A673 (cell line): ENCODE measurements at regions not wholly inside any gene's neighbourhood (a gene's known extent, or its start where the extent isn't known, plus 50 kb on each side); places are given as distances from the start of the nearest gene placed in this dataset.

Experiments
- BruUV-seq: library from RNA; stranded (reverse); fragments of 400-500 nt; replicated peaks from 2 replicates; lab custom pipeline; 2021; lab: Mats Ljungman, UMichigan
- CTCF ChIA-PET: fragments of 300-600 bp; sonication (Branson Sonifier 250); formaldehyde crosslinking; loops from one replicate; lab custom pipeline; 2022; ENCODE audit warnings: antibody characterized with exemption; lab: Charles Lee
- POLR2A ChIA-PET: fragments of 300-600 bp; sonication (Branson Sonifier 250); formaldehyde crosslinking; loops from one replicate; lab custom pipeline; 2022; ENCODE audit warnings: antibody characterized with exemption; ENCODE audit not compliant: low non-redundant PET; lab: Charles Lee
- DNase-seq: peaks from one replicate; pipeline ENCODE4 v3.0.0-alpha.2; 2015; ENCODE audit warnings: low spot score
- H3K27ac ChIP-seq: fragments of 200-600 bp; sonication (generic); 2 replicates; pipeline ENCODE4 v1.5.1; 2016; ENCODE audit warnings: mixed run types, low read depth, mild to moderate bottlenecking, mixed read lengths, antibody characterized with exemption, low read length; ENCODE audit not compliant: poor library complexity, severe bottlenecking
- H3K27me3 ChIP-seq: fragments of 200-600 bp; sonication (generic); replicated peaks from 2 replicates; pipeline ENCODE4 v1.6.1; 2017; ENCODE audit warnings: mixed run types, low read depth, mild to moderate bottlenecking, mixed read lengths, antibody characterized with exemption, low read length; ENCODE audit not compliant: insufficient read depth, poor library complexity
- H3K36me3 ChIP-seq: fragments of 200-600 bp; sonication (generic); 2 replicates; pipeline ENCODE4 v1.6.1; 2016; ENCODE audit warnings: mixed run types, mild to moderate bottlenecking, mixed read lengths, antibody characterized with exemption, low read length; ENCODE audit not compliant: insufficient read depth, poor library complexity, severe bottlenecking
- H3K4me1 ChIP-seq: fragments of 200-600 bp; sonication (generic); 2 replicates; pipeline ENCODE4 v1.6.1; 2017; ENCODE audit warnings: mixed run types, mild to moderate bottlenecking, mixed read lengths, antibody characterized with exemption, low read length; ENCODE audit not compliant: insufficient read depth, poor library complexity, severe bottlenecking
- H3K4me3 ChIP-seq: fragments of 200-600 bp; sonication (generic); 2 replicates; pipeline ENCODE4 v1.5.1; 2016; ENCODE audit warnings: low read depth, mixed run types, mild to moderate bottlenecking, mixed read lengths, low read length; ENCODE audit not compliant: poor library complexity, severe bottlenecking
- H3K9me3 ChIP-seq: fragments of 200-600 bp; sonication (generic); 2 replicates; pipeline ENCODE4 v1.6.1; 2016; ENCODE audit warnings: mixed run types, low read depth, mild to moderate bottlenecking, mixed read lengths, antibody characterized with exemption, low read length; ENCODE audit not compliant: poor library complexity, severe bottlenecking
- EZH2 ChIP-seq: fragments of 200-600 bp; sonication (generic); IDR thresholded peaks from 2 replicates; pipeline ENCODE4 v1.6.1; 2017; ENCODE audit warnings: borderline replicate concordance, low read depth, mild to moderate bottlenecking, mixed read lengths, antibody characterized with exemption, low read length; ENCODE audit not compliant: poor library complexity, severe bottlenecking
- intact Hi-C: fragments of 100-400 bp; cut with micrococcal nuclease; formaldehyde crosslinking; loops from one replicate; pipeline ENCODE4 v1.10.0; 2022; ENCODE audit not compliant: unreplicated experiment
- TF ChIP-seq, protein P1 (sequence below): fragments of 300-800, 200-600 bp; sonication (generic); conservative IDR thresholded peaks from 2 replicates; pipeline ENCODE4 v1.5.1; 2017; ENCODE audit warnings: low read depth, mild to moderate bottlenecking, antibody characterized with exemption, low read length, moderate library complexity, mixed read lengths

DNA sequence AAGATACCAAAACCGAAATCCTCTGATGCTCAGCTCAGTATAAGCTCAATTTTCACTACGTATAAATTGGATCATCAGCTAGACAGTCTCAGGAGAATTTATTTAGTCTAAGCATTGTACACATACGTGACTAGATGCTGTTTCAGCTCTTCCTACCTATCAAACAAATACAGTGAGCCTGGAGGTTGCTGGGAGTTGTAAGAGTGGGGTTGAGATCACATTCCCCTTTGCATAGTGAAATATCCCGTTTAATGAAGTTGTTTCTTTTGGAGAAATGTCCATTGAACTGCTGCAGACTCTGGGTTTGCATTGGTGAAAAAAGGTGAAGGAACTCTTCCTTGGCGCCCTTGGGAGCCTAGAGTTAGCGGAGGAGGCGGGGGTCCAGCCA is 68.9 kb upstream of the GJB6 start:
- Histone ChIP-seq H3K36me3 (no peaks in the 10 kb centered on the region), H3K27me3 (no peaks in the 10 kb centered on the region), H3K4me3 (no peak overlapping the region), H3K9me3 (no peaks in the 10 kb centered on the region), H3K27ac (no peak overlapping the region), H3K4me1 (no peaks in the 10 kb centered on the region)
- intact Hi-C loops, result no loop called here
- no TSS peak for BruUV-seq
- CTCF ChIA-PET, result no interaction called here
- DNase-seq, result no peak
- POLR2A ChIA-PET, result no interaction called here
- TF ChIP-seq EZH2, result no peak
- TF ChIP-seq, protein P1, sequence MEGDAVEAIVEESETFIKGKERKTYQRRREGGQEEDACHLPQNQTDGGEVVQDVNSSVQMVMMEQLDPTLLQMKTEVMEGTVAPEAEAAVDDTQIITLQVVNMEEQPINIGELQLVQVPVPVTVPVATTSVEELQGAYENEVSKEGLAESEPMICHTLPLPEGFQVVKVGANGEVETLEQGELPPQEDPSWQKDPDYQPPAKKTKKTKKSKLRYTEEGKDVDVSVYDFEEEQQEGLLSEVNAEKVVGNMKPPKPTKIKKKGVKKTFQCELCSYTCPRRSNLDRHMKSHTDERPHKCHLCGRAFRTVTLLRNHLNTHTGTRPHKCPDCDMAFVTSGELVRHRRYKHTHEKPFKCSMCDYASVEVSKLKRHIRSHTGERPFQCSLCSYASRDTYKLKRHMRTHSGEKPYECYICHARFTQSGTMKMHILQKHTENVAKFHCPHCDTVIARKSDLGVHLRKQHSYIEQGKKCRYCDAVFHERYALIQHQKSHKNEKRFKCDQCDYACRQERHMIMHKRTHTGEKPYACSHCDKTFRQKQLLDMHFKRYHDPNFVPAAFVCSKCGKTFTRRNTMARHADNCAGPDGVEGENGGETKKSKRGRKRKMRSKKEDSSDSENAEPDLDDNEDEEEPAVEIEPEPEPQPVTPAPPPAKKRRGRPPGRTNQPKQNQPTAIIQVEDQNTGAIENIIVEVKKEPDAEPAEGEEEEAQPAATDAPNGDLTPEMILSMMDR, result no peak

DNA sequence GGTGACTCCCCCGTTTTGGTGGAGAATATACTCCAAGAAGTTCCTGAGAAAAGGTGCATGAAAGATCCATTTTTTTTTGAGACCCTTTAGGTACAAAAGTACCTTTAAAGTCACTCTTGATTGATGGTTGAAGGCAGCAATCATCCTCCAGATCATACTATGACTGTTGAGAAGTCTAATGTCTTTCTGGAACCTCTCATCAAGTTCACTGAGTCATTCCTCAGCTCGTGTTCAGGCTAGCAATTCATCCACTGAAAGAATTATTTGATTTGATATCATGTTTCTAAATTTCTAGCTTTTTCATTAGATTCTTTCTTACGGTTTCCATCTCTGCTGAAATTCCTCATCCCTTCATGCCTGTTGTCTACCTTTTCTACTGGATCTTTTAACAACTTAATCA is 65.1 kb upstream of the GJB6 start:
- ChIA-PET CTCF (no interaction called here), POLR2A (no interaction called here)
- intact Hi-C loops, result no loop called here

DNA sequence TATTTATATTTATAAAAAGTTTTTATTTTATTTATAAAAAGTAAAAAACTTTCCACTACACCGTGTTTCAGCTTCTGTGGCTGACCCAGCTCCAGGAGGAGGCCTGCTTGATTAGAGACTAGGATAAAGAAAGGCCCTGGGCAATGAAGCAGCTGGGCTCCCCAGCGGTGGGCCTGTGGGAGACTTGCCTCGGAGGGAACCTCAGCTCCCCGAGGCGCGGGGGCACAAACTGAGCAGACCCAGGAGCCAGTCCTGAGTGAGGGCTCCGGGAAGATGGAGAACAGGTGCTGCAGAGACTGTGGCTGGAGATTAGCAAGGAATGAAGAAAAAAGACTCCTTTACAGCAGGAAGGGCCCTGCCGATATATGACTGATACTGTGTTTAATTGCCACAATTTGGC is 63.8 kb upstream of the GJB6 start:
- Histone ChIP-seq H3K36me3 (no peaks in the 10 kb centered on the region), H3K27ac (no peak overlapping the region), H3K4me1 (no peaks in the 10 kb centered on the region), H3K4me3 (no peak overlapping the region), H3K27me3 (no peaks in the 10 kb centered on the region), H3K9me3 (no peaks in the 10 kb centered on the region)
- POLR2A ChIA-PET, result no interaction called here
- no peak for TF ChIP-seq EZH2
- TF ChIP-seq, protein P1, result no peak
- no peak for DNase-seq
- BruUV-seq, result no TSS peak
- CTCF ChIA-PET, result no interaction called here
- intact Hi-C loops, result no loop called here

More for the DNA sequence above, 65.1 kb upstream of the GJB6 start:
- H3K4me3 ChIP-seq, result no peak overlapping the region
- no peaks in the 10 kb centered on the region for H3K4me1 ChIP-seq
- no peak overlapping the region for H3K27ac ChIP-seq
- TF ChIP-seq, protein P1, result no peak
- TF ChIP-seq EZH2, result no peak
- H3K27me3 ChIP-seq, result no peaks in the 10 kb centered on the region
- no peaks in the 10 kb centered on the region for H3K9me3 ChIP-seq
- DNase-seq, result no peak
- no peaks in the 10 kb centered on the region for H3K36me3 ChIP-seq
- no TSS peak for BruUV-seq
